Testis (tissue), 2 donors: ENCODE measurements at regions not wholly inside any gene's neighbourhood (a gene's known extent, or its start where the extent isn't known, plus 50 kb on each side); places are given as distances from the start of the nearest gene placed in this dataset.

Experiments
- CTCF ChIP-seq, 3 experiments: fragments of 450-650 bp in 2 of 3; fragments of 200-600 bp in 1 of 3; sonication (generic) in 1 of 3; IDR thresholded peaks; one replicate each; pipeline ENCODE4 v1.5.1; 2016 to 2019; ENCODE audit warnings: antibody characterized with exemption in 3 of 3, mild to moderate bottlenecking in 2 of 3, moderate library complexity in 1 of 3
- POLR2A ChIP-seq: fragments of 450-650 bp; IDR thresholded peaks from one replicate; pipeline ENCODE4 v1.6.1; 2017; ENCODE audit warnings: antibody characterized with exemption, mild to moderate bottlenecking, moderate library complexity

GRCh38 chr10:59508296-59508695 is 145.9 kb upstream of the FAM13C start:
- TF ChIP-seq CTCF (IDR thresholded peaks at IDR 0.05) (no peak), POLR2A (no peak)
